GM10266 (cell line): ENCODE measurements at regions not wholly inside any gene's neighbourhood (a gene's known extent, or its start where the extent isn't known, plus 50 kb on each side); places are given as distances from the start of the nearest gene placed in this dataset.

ENCODE experiments used
- DNase-seq: peaks from one replicate; pipeline ENCODE4 v3.0.0; 2012; ENCODE audit errors: extremely low spot score
- TF ChIP-seq, protein P1 (sequence below): IDR thresholded peaks from 2 replicates; pipeline ENCODE4 v1.5.1; 2012; ENCODE audit warnings: mild to moderate bottlenecking, low read depth; ENCODE audit not compliant: control insufficient read depth, insufficient read depth; ENCODE audit errors: missing control alignments

DNA sequence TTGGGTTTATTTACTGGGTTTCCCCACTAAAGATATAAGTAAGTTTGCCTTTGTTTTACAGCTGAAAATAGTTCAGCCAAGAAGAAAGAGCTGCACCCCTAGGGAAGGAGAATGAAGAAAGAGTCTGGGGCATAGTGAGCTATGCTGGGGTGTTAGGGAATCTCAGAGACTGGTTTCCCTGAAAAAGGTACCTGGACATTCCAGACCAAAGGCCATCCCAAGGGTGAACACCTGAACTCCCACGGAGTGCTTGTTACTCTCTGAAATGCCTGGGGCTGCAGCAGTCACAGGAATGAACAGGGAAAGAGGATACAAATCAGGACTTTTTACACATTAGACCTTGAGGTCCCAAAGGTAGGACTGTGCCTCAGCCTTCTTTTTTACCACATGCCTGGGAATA, 337.6 kb upstream of the SLC10A2 start:
- TF ChIP-seq, protein P1, sequence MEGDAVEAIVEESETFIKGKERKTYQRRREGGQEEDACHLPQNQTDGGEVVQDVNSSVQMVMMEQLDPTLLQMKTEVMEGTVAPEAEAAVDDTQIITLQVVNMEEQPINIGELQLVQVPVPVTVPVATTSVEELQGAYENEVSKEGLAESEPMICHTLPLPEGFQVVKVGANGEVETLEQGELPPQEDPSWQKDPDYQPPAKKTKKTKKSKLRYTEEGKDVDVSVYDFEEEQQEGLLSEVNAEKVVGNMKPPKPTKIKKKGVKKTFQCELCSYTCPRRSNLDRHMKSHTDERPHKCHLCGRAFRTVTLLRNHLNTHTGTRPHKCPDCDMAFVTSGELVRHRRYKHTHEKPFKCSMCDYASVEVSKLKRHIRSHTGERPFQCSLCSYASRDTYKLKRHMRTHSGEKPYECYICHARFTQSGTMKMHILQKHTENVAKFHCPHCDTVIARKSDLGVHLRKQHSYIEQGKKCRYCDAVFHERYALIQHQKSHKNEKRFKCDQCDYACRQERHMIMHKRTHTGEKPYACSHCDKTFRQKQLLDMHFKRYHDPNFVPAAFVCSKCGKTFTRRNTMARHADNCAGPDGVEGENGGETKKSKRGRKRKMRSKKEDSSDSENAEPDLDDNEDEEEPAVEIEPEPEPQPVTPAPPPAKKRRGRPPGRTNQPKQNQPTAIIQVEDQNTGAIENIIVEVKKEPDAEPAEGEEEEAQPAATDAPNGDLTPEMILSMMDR: no peak
- DNase-seq: no peak

DNA sequence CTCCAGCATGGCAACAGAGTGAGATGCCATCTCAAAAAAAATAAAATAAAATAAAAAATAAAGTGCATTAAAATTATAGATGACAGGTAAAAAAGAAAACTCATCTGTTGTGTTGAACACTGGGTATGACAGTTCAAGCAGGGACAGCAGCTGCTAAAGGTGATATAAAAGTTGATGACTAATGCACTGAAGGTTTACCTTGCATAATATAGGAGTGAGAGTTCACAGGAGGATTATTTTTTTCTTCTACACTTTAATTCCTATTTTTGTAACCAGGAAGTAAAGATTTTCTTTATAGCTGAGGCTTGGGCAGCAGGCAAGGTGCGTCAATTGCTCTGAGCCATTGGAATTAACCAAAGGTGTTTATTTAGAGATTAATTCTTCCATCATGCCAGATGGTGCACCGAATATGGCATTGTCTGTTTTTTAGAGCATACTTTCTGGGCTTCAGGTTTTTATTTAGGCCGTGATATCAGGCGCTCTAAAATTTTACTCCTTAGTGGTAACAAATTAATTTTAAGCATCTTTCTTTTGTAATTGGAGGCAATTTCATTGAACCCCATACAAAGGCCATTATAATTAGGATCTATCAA, 337.0 kb upstream of the SLC10A2 start:
- TF ChIP-seq, protein P1: no peak
- DNase-seq: no peak

DNA sequence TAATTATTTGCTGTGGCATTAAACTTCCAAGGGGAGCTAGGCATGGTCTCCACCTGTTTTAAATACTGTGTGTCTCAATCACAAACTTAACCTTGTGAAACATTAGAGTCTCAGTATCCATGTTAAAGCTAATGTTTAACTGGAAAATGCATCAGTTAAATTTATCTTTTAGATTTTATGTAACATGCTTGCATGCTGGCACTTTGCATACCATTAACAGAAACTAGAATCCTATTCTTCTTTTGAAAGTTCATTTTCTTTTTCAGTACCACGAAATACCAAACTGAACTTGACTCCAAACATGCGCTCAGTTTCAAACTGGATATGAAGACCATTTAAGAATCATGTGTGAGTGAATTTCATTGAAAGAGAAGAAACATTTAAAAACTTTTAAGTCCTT, 328.9 kb upstream of the SLC10A2 start:
- TF ChIP-seq, protein P1: no peak
- no peak for DNase-seq

DNA sequence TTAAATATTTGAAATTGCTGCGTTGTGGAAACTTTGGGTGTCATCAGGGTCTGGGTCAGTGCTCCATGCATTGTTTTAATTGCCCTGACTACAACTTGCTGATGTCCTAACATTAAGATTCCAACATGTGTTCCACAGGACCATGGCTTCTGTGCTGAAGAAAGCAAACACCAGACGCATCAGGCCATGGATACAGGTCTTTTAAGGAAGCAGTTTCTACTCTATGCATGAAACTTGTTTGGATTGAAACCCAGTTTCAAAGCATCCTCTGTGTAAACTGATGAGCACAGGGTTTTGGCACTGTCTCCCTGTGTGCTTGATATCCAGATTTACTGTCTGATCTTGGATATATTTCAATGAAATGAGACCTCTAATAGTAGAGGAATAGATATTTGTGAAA, 328.4 kb upstream of the SLC10A2 start:
- TF ChIP-seq, protein P1: no peak
- DNase-seq: no peak

DNA sequence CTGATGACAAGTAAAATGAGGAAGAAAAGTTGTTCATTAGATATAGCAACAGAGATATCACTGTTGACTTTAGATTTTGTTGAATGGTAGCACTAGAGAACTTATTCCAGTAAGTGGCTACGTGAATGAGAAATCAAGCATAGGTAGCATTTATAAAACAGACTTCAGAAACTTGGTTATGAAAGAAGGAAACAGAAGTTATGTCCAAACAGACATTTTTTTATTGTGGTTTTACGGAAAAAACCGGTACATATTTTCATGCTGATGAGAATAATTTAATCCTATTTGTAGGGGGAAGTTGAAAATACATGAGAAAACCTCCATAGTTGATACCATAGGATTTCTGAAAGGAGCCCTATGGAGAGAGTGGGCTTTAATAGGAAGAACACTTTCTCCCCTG, 325.7 kb upstream of the SLC10A2 start:
- TF ChIP-seq, protein P1: no peak
- DNase-seq: no peak

DNA sequence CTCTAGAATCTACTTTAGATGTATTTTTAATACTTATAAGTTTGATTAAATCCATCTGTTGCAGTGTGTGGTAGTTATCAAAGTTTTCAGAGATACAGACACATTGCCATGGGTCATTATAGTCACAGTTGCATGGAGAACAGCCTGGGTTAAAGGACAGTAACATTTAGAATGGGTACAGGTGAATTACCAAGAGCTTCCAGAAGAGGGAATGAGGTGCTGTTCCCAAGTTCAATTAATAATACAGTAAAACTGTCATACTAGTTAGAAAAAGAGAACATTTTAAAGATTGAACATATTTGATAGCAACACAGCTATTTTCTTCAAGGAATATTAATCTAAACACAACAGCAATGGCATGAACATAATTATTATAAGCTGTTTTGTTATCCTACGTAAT, 322.6 kb upstream of the SLC10A2 start:
- TF ChIP-seq, protein P1: no peak
- DNase-seq: no peak

DNA sequence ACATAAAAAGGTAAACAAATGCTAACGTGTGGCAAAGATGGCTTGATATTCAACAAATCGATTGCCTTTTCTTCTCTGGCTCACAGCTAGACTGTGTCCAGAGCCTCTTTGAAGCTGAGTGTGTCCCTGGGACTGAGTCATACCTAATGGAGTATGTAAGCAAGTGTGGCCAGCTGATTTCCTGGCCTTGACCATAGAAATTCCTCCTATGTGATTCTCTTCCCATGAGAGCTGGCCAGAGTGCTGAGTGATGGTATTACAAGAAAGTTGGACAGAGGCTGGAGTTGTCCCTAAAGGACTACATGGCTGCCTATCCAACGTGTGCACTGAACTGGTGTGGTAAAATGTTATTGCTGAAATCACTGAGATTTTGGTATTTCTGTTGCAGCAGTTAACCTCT, 320.1 kb upstream of the SLC10A2 start:
- TF ChIP-seq, protein P1: no peak
- DNase-seq: no peak
